Endothelial cell of umbilical vein (primary cell): ENCODE measurements at regions not wholly inside any gene's neighbourhood (a gene's known extent, or its start where the extent isn't known, plus 50 kb on each side); places are given as distances from the start of the nearest gene placed in this dataset.

Experiments used
- BruUV-seq: library from RNA; stranded (reverse); fragments of 400-500 nt; replicated peaks from 2 replicates; lab custom pipeline; 2021; lab: Mats Ljungman, UMichigan
- CTCF ChIA-PET: fragments of 300-600, 350-600 bp; sonication (Branson Sonifier 250); formaldehyde crosslinking; loops from one replicate; lab custom pipeline; 2021; ENCODE audit warnings: antibody characterized with exemption, inconsistent platforms; lab: Charles Lee
- POLR2A ChIA-PET: fragments of 300-600, 350-600 bp; sonication (Branson Sonifier 250); formaldehyde crosslinking; loops from one replicate; lab custom pipeline; 2021; ENCODE audit warnings: antibody characterized with exemption, inconsistent platforms; lab: Charles Lee
- DNase-seq: peaks from one replicate; pipeline ENCODE4 v3.0.0-alpha.2; 2011; ENCODE audit warnings: low read depth, low spot score
- FAIRE-seq: peaks from 2 replicates; lab custom pipeline; 2011; peaks lifted over from hg19 to GRCh38; lab: Jason Lieb, UNC
- H2AFZ ChIP-seq: 2 replicates; pipeline ENCODE4 v1.6.0; 2012; ENCODE audit warnings: low read depth, low read length, control low read depth, inconsistent platforms
- H3K27ac ChIP-seq: 2 replicates; pipeline ENCODE4 v1.5.1; 2011; ENCODE audit warnings: low read depth, mild to moderate bottlenecking, control low read depth, low read length, moderate library complexity; ENCODE audit not compliant: insufficient read depth
- H3K27me3 ChIP-seq, 2 experiments: 2 replicates each; pipeline versions ENCODE4 v1.6.0 to v1.6.1; 2011; ENCODE audit warnings: low read length in 2 of 2, mixed read lengths in 1 of 2; ENCODE audit not compliant: control insufficient read depth in 2 of 2, insufficient read depth in 2 of 2
- H3K36me3 ChIP-seq, 2 experiments: 2 replicates in 1 of 2; 3 replicates in 1 of 2; pipeline ENCODE4 v1.5.1; 2011; ENCODE audit warnings: low read length in 2 of 2, mild to moderate bottlenecking in 1 of 2, moderate library complexity in 1 of 2; ENCODE audit not compliant: control insufficient read depth in 2 of 2, insufficient read depth in 2 of 2; ENCODE audit errors: extremely low read depth in 1 of 2
- H3K4me1 ChIP-seq: 3 replicates; pipeline ENCODE4 v1.5.1; 2011; ENCODE audit warnings: mild to moderate bottlenecking, low read length; ENCODE audit not compliant: control insufficient read depth, insufficient read depth; ENCODE audit errors: extremely low read depth
- H3K4me2 ChIP-seq: 2 replicates; pipeline ENCODE4 v1.6.1; 2011; ENCODE audit warnings: low read length, control low read depth, mixed read lengths; ENCODE audit not compliant: insufficient read depth
- H3K4me3 ChIP-seq, 3 experiments: fragments of 200-600 bp in 1 of 3; sonication (generic), shearing (Covaris generic) in 1 of 3; replicated peaks in 1 of 3; 2 replicates each; pipeline ENCODE4 v1.5.1; 2011 to 2016; ENCODE audit warnings: control low read depth in 3 of 3, low read length in 3 of 3, mild to moderate bottlenecking in 2 of 3, inconsistent platforms in 1 of 3, low read depth in 1 of 3, moderate library complexity in 1 of 3; ENCODE audit not compliant: insufficient read depth in 1 of 3
- H3K79me2 ChIP-seq: 2 replicates; pipeline ENCODE4 v1.6.0; 2012; ENCODE audit warnings: low read length, inconsistent platforms; ENCODE audit not compliant: control insufficient read depth, insufficient read depth
- H3K9ac ChIP-seq: replicated peaks from 2 replicates; pipeline ENCODE3; 2011; ENCODE audit warnings: low read length, control low read depth; ENCODE audit not compliant: insufficient read depth; ENCODE audit errors: extremely low read depth
- H3K9me1 ChIP-seq: replicated peaks from 3 replicates; pipeline ENCODE4 v1.6.0; 2011; ENCODE audit warnings: mild to moderate bottlenecking, low read length; ENCODE audit not compliant: control insufficient read depth, insufficient read depth; ENCODE audit errors: extremely low read depth
- H3K9me3 ChIP-seq: replicated peaks from 2 replicates; pipeline ENCODE4 v1.5.1; 2012; ENCODE audit warnings: low read length, inconsistent platforms; ENCODE audit not compliant: control insufficient read depth, insufficient read depth
- H4K20me1 ChIP-seq: replicated peaks from 2 replicates; pipeline ENCODE3; 2011; ENCODE audit warnings: mild to moderate bottlenecking, low read length; ENCODE audit not compliant: control insufficient read depth, insufficient read depth; ENCODE audit errors: extremely low read depth
- EZH2 ChIP-seq: IDR thresholded peaks from 2 replicates; pipeline ENCODE4 v1.6.1; 2012; ENCODE audit warnings: borderline replicate concordance, low read depth, mild to moderate bottlenecking, moderate library complexity, low read length, inconsistent platforms; ENCODE audit not compliant: severe bottlenecking
- FOS ChIP-seq: IDR thresholded peaks from 2 replicates; pipeline ENCODE4 v1.6.1; 2011; ENCODE audit warnings: mild to moderate bottlenecking, low read length, moderate library complexity, borderline replicate concordance; ENCODE audit not compliant: insufficient read depth
- JUN ChIP-seq: IDR thresholded peaks from 2 replicates; pipeline ENCODE4 v1.6.1; 2011; ENCODE audit warnings: borderline replicate concordance, low read depth; ENCODE audit not compliant: insufficient read length, insufficient read depth
- MYC ChIP-seq: IDR thresholded peaks from one replicate; pipeline ENCODE4 v1.6.1; 2011; ENCODE audit warnings: mild to moderate bottlenecking, low read depth, low read length
- POLR2A ChIP-seq: IDR thresholded peaks from 2 replicates; pipeline ENCODE4 v1.6.1; 2012; ENCODE audit warnings: low read depth, mild to moderate bottlenecking, control low read depth, low read length
- POLR2AphosphoS5 ChIP-seq: IDR thresholded peaks from 2 replicates; pipeline ENCODE4 v1.6.1; 2012; ENCODE audit warnings: low read depth, mild to moderate bottlenecking, control low read depth, low read length, moderate library complexity; ENCODE audit not compliant: insufficient read depth
- dilution Hi-C: fragments of 300-500 bp; cut with MboI; formaldehyde crosslinking; loops from one replicate; pipeline ENCODE4 v1.15.0; 2019; ENCODE audit warnings: low sequenced_read_pairs; ENCODE audit not compliant: extremely low pct_ligation_motif_present
- intact Hi-C: fragments of 100-400 bp; cut with micrococcal nuclease; formaldehyde crosslinking; loops from one replicate; pipeline ENCODE4 v1.10.0; 2022
- TF ChIP-seq, protein P1 (sequence below), 2 donors: IDR thresholded peaks; 1 replicate in 1 of 2; 2 replicates in 1 of 2; pipeline ENCODE4 v1.5.1; 2011; ENCODE audit warnings: low read length in 2 of 2, mild to moderate bottlenecking in 2 of 2, moderate library complexity in 2 of 2, control low read depth in 1 of 2, inconsistent platforms in 1 of 2, low read depth in 1 of 2; ENCODE audit not compliant: insufficient read depth in 1 of 2; ENCODE audit errors: extremely low read depth in 1 of 2
- TF ChIP-seq, protein P2 (sequence below): IDR thresholded peaks from 2 replicates; pipeline ENCODE4 v1.6.1; 2011; ENCODE audit not compliant: insufficient read depth, insufficient read length

DNA sequence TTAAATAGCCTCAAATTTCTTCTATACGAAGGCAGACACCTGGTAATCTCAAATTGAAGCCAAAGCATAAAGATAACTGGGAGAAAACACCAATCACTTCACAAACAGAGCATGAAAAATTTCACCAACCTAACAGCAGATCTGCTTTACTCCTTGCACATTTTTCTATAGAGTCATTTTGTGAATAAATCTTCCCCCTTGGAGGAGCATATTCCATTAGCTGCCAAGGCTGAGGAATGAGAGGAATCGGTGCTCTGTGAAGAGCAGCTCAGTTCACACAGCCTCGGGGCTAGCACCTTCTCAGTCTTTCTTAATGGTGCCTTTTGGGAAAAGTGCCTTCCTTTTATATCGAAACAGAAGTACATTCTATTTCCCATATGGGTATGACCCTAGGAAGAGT, 1313.7 kb upstream of the NRXN1 start:
- H3K36me3 ChIP-seq: no peaks in the 10 kb centered on the region
- no peak overlapping the region for H3K4me2 ChIP-seq
- DNase-seq (no peak), FAIRE-seq (no peak)
- no TSS peak for BruUV-seq
- no peaks in the 10 kb centered on the region for H3K9me3 ChIP-seq
- POLR2A ChIA-PET: no interaction called here
- dilution Hi-C loops: no loop called here
- no peak overlapping the region for H3K4me3 ChIP-seq
- no peaks in the 10 kb centered on the region for H3K9me1 ChIP-seq
- no peak overlapping the region for H3K27ac ChIP-seq
- no peak for TF ChIP-seq FOS
- TF ChIP-seq, protein P1, sequence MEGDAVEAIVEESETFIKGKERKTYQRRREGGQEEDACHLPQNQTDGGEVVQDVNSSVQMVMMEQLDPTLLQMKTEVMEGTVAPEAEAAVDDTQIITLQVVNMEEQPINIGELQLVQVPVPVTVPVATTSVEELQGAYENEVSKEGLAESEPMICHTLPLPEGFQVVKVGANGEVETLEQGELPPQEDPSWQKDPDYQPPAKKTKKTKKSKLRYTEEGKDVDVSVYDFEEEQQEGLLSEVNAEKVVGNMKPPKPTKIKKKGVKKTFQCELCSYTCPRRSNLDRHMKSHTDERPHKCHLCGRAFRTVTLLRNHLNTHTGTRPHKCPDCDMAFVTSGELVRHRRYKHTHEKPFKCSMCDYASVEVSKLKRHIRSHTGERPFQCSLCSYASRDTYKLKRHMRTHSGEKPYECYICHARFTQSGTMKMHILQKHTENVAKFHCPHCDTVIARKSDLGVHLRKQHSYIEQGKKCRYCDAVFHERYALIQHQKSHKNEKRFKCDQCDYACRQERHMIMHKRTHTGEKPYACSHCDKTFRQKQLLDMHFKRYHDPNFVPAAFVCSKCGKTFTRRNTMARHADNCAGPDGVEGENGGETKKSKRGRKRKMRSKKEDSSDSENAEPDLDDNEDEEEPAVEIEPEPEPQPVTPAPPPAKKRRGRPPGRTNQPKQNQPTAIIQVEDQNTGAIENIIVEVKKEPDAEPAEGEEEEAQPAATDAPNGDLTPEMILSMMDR (IDR thresholded peaks at IDR 0.05; ENCODE audit: extremely low read depth in 1 of 2, insufficient read depth in 1 of 2, low read depth in 1 of 2, low read length in 2 of 2): no peak
- no peak for TF ChIP-seq POLR2A
- no peak for TF ChIP-seq EZH2
- no peak for TF ChIP-seq POLR2AphosphoS5
- no peak for TF ChIP-seq MYC
- TF ChIP-seq JUN: no peak
- TF ChIP-seq, protein P2, sequence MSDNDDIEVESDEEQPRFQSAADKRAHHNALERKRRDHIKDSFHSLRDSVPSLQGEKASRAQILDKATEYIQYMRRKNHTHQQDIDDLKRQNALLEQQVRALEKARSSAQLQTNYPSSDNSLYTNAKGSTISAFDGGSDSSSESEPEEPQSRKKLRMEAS: no peak
- H3K79me2 ChIP-seq: no peaks in the 10 kb centered on the region
- H3K4me1 ChIP-seq: no peaks in the 10 kb centered on the region
- CTCF ChIA-PET: no interaction called here
- intact Hi-C loops: no loop called here
- H4K20me1 ChIP-seq: no peaks in the 10 kb centered on the region
- no peak overlapping the region for H2AFZ ChIP-seq
- H3K9ac ChIP-seq: no peak overlapping the region
- no peaks in the 10 kb centered on the region for H3K27me3 ChIP-seq
